H1 (cell line): ENCODE measurements at regions not wholly inside any gene's neighbourhood (a gene's known extent, or its start where the extent isn't known, plus 50 kb on each side); places are given as distances from the start of the nearest gene placed in this dataset.
"Not testable (repeated sequence)": the region's sequence is repeated elsewhere in the genome, so short reads cannot be mapped to it uniquely, and the experiment has no call there.

Experiments
- CREB1 ChIP-seq: IDR thresholded peaks from 2 replicates; pipeline ENCODE4 v1.6.1; 2012; ENCODE audit warnings: inconsistent platforms
- TF ChIP-seq, protein P1 (sequence below), 3 experiments: IDR thresholded peaks; 1 replicate in 2 of 3; 2 replicates in 1 of 3; pipeline versions ENCODE4 v1.5.1 to v1.6.1; 2011; ENCODE audit warnings: low read length in 3 of 3, mild to moderate bottlenecking in 3 of 3, inconsistent platforms in 2 of 3, low read depth in 1 of 3, moderate library complexity in 1 of 3; ENCODE audit not compliant: insufficient read depth in 1 of 3; ENCODE audit errors: control extremely low read depth in 1 of 3

DNA sequence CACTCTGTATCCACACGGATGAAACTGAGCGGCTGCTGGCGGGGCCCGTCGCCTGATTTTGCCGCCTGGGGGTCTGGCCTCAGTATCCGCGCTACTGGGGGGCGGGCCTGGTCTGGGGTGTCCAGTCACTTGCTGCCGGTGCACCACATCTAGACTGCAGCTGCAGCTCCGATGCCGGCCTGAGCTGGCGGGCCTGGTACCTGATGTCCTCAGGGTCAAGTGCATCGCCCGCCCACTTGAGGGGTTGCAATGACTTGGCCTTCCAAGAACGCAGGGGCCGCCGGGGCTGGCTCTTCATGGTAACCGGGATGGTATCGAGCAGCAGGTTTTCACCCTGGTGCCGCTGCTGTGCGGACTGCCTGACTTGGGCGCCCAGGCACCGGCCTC lies 532.8 kb upstream of the DEFB115 start:
- TF ChIP-seq, protein P1, sequence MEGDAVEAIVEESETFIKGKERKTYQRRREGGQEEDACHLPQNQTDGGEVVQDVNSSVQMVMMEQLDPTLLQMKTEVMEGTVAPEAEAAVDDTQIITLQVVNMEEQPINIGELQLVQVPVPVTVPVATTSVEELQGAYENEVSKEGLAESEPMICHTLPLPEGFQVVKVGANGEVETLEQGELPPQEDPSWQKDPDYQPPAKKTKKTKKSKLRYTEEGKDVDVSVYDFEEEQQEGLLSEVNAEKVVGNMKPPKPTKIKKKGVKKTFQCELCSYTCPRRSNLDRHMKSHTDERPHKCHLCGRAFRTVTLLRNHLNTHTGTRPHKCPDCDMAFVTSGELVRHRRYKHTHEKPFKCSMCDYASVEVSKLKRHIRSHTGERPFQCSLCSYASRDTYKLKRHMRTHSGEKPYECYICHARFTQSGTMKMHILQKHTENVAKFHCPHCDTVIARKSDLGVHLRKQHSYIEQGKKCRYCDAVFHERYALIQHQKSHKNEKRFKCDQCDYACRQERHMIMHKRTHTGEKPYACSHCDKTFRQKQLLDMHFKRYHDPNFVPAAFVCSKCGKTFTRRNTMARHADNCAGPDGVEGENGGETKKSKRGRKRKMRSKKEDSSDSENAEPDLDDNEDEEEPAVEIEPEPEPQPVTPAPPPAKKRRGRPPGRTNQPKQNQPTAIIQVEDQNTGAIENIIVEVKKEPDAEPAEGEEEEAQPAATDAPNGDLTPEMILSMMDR (IDR thresholded peaks at IDR 0.05; ENCODE audit: control extremely low read depth in 1 of 3, insufficient read depth in 1 of 3, low read depth in 1 of 3, low read length in 3 of 3) = not testable (repeated sequence)
- not testable (repeated sequence) for TF ChIP-seq CREB1
